HG03558 (cell line): ENCODE measurements at regions not wholly inside any gene's neighbourhood (a gene's known extent, or its start where the extent isn't known, plus 50 kb on each side); places are given as distances from the start of the nearest gene placed in this dataset.
"Not testable (repeated sequence)": the region's sequence is repeated elsewhere in the genome, so short reads cannot be mapped to it uniquely, and the experiment has no call there.

Source experiments
- ATAC-seq: cut with Tn5 transposase; IDR thresholded peaks from one replicate; pipeline ENCODE4 v1.9.1; 2021; ENCODE audit warnings: moderate number of reproducible peaks; ENCODE audit not compliant: unreplicated experiment; ENCODE audit errors: extremely low read depth

GRCh38 chr1:228796945-228797344, 61.7 kb downstream of the RHOU start:
- ATAC-seq = not testable (repeated sequence)

- no peak for ATAC-seq
Observed at GRCh38 chr1:228798035-228798434, 62.8 kb downstream of the RHOU start.

- ATAC-seq = no peak
Observed at GRCh38 chr1:228798548-228798947, 63.3 kb downstream of the RHOU start.

GRCh38 chr1:228799924-228800323, 64.6 kb downstream of the RHOU start:
- ATAC-seq = no peak

- ATAC-seq = no peak
Observed at GRCh38 chr1:228801068-228801467, 65.8 kb downstream of the RHOU start.

- no peak for ATAC-seq
Observed at GRCh38 chr1:228802386-228803220, 67.3 kb downstream of the RHOU start.

- ATAC-seq = no peak
Observed at GRCh38 chr1:228803421-228803820, 68.1 kb downstream of the RHOU start.

- no peak for ATAC-seq
Observed at GRCh38 chr1:228804173-228804572, 68.9 kb downstream of the RHOU start.

GRCh38 chr1:228804640-228805413, 69.5 kb downstream of the RHOU start:
- no peak for ATAC-seq

GRCh38 chr1:228807904-228808605, 72.8 kb downstream of the RHOU start:
- no peak for ATAC-seq

- no peak for ATAC-seq
Observed at GRCh38 chr1:228809621-228810394, 74.5 kb downstream of the RHOU start.

- no peak for ATAC-seq
Observed at GRCh38 chr1:228810395-228810758, 75.1 kb downstream of the RHOU start.

- ATAC-seq = no peak
Observed at GRCh38 chr1:228810878-228811711, 75.8 kb downstream of the RHOU start.

GRCh38 chr1:228811712-228812305, 76.5 kb downstream of the RHOU start:
- ATAC-seq = no peak

GRCh38 chr1:228812961-228813360, 77.7 kb downstream of the RHOU start:
- ATAC-seq = no peak

GRCh38 chr1:228814176-228814575, 78.9 kb downstream of the RHOU start:
- ATAC-seq = no peak

GRCh38 chr1:228818296-228818695, 83.0 kb downstream of the RHOU start:
- no peak for ATAC-seq

- ATAC-seq = no peak
Observed at GRCh38 chr1:228818928-228819630, 83.8 kb downstream of the RHOU start.
